GM23338 (cell line): ENCODE measurements at regions not wholly inside any gene's neighbourhood (a gene's known extent, or its start where the extent isn't known, plus 50 kb on each side); places are given as distances from the start of the nearest gene placed in this dataset.

ENCODE experiments used
- ATAC-seq: fragments of 200-7000 bp; cut with Tn5 transposase; 3 replicates; pipeline ENCODE4 v1.9.1; 2020
- DNase-seq: peaks from one replicate; pipeline ENCODE4 v3.0.0-alpha.2; 2015; ENCODE audit warnings: low spot score
- H2AFZ ChIP-seq: fragments of 200-600 bp; sonication (generic); 2 replicates; pipeline ENCODE4 v1.8.0; 2016; ENCODE audit warnings: antibody characterized with exemption, mild to moderate bottlenecking, moderate library complexity
- H3F3A ChIP-seq: fragments of 200-600 bp; sonication (generic); replicated peaks from 2 replicates; pipeline ENCODE4 v1.8.0; 2017; ENCODE audit warnings: antibody characterized with exemption, mixed run types, low read depth
- H3K27ac ChIP-seq: fragments of 200-600 bp; sonication (generic); 2 replicates; pipeline ENCODE4 v1.6.1; 2016; ENCODE audit warnings: low read depth
- H3K27me3 ChIP-seq: fragments of 200-600 bp; sonication (generic); 2 replicates; pipeline ENCODE4 v1.8.0; 2016; ENCODE audit warnings: mild to moderate bottlenecking, mixed run types, moderate library complexity; ENCODE audit not compliant: insufficient read depth
- H3K36me3 ChIP-seq: fragments of 200-600 bp; sonication (generic); 2 replicates; pipeline ENCODE4 v1.8.0; 2016; ENCODE audit warnings: mild to moderate bottlenecking; ENCODE audit not compliant: insufficient read depth
- H3K4me1 ChIP-seq: fragments of 200-600 bp; sonication (generic); 2 replicates; pipeline ENCODE4 v1.8.0; 2016; ENCODE audit warnings: mild to moderate bottlenecking, moderate library complexity; ENCODE audit not compliant: insufficient read depth
- H3K4me2 ChIP-seq: fragments of 200-600 bp; sonication (generic); 2 replicates; pipeline ENCODE4 v1.7.1; 2017; ENCODE audit warnings: mixed run types
- H3K4me3 ChIP-seq: fragments of 200-600 bp; sonication (generic); 2 replicates; pipeline ENCODE4 v1.6.1; 2016; ENCODE audit warnings: mixed run types
- H3K79me2 ChIP-seq: fragments of 200-600 bp; sonication (generic); replicated peaks from 2 replicates; pipeline ENCODE4 v1.8.0; 2017; ENCODE audit warnings: mild to moderate bottlenecking; ENCODE audit not compliant: insufficient read depth
- H3K9me2 ChIP-seq: fragments of 200-600 bp; sonication (generic); 2 replicates; pipeline ENCODE4 v1.8.0; 2017; ENCODE audit not compliant: insufficient read depth
- H4K20me1 ChIP-seq: fragments of 200-600 bp; sonication (generic); replicated peaks from 2 replicates; pipeline ENCODE4 v1.8.0; 2017; ENCODE audit warnings: mild to moderate bottlenecking; ENCODE audit not compliant: insufficient read depth
- H3K27ac Mint-ChIP-seq: 2 replicates; pipeline ENCODE4 v1.8.0; 2020; ENCODE audit warnings: inconsistent platforms, mild to moderate bottlenecking, moderate library complexity, mixed read lengths
- H3K27me3 Mint-ChIP-seq: 3 replicates; pipeline ENCODE4 v1.8.0; 2022; ENCODE audit warnings: low read depth, mild to moderate bottlenecking, moderate library complexity, mixed read lengths, inconsistent platforms; ENCODE audit not compliant: insufficient read depth, poor library complexity
- H3K36me3 Mint-ChIP-seq: 3 replicates; pipeline ENCODE4 v1.8.0; 2021; ENCODE audit warnings: low read depth, mild to moderate bottlenecking, inconsistent platforms, moderate library complexity, mixed read lengths
- H3K4me1 Mint-ChIP-seq: 3 replicates; pipeline ENCODE4 v1.8.0; 2020; ENCODE audit warnings: mild to moderate bottlenecking, inconsistent platforms, mixed read lengths
- H3K4me3 Mint-ChIP-seq: 3 replicates; pipeline ENCODE4 v1.8.0; 2021; ENCODE audit warnings: moderate library complexity, mild to moderate bottlenecking, inconsistent platforms, mixed read lengths
- H3K9me3 Mint-ChIP-seq: 3 replicates; pipeline ENCODE4 v1.8.0; 2020; ENCODE audit warnings: moderate library complexity, mild to moderate bottlenecking, inconsistent platforms, mixed read lengths
- CREB1 ChIP-seq: fragments of 250-450 bp; sonication (Bioruptor Pico); IDR thresholded peaks from 2 replicates; pipeline ENCODE4 v1.5.0; 2020; ENCODE audit warnings: low read depth, mild to moderate bottlenecking, moderate library complexity
- CTCF ChIP-seq, 2 experiments: fragments of 200-600 bp in 1 of 2; sonication (generic) in 1 of 2; conservative IDR thresholded peaks; 2 replicates each; pipeline versions ENCODE4 v1.5.1 to v1.6.1; 2016 to 2017; ENCODE audit warnings: antibody characterized with exemption in 2 of 2, low read depth in 2 of 2, mild to moderate bottlenecking in 2 of 2, moderate library complexity in 1 of 2
- EZH2 ChIP-seq: fragments of 200-600 bp; sonication (generic); IDR thresholded peaks from one replicate; pipeline ENCODE4 v1.8.0; 2017; ENCODE audit warnings: antibody characterized with exemption, mild to moderate bottlenecking, low read depth; ENCODE audit not compliant: unreplicated experiment
- EZH2phosphoT487 ChIP-seq: fragments of 200-600 bp; sonication (generic); IDR thresholded peaks from one replicate; pipeline ENCODE4 v1.8.1; 2018; ENCODE audit warnings: antibody characterized with exemption; ENCODE audit not compliant: unreplicated experiment
- JUNB ChIP-seq: IDR thresholded peaks from one replicate; pipeline ENCODE4 v1.6.1; 2016; ENCODE audit warnings: antibody characterized with exemption; ENCODE audit not compliant: unreplicated experiment
- NANOG ChIP-seq: IDR thresholded peaks from 2 replicates; pipeline ENCODE4 v1.6.1; 2016; ENCODE audit warnings: antibody characterized with exemption, borderline replicate concordance
- ZNF114 ChIP-seq: fragments of 250-450 bp; sonication (Bioruptor Pico); IDR thresholded peaks from 2 replicates; pipeline ENCODE4 v1.5.0; 2020; ENCODE audit warnings: mild to moderate bottlenecking, moderate library complexity
- ZNF331 ChIP-seq: fragments of 250-450 bp; sonication (Bioruptor Pico); IDR thresholded peaks from 2 replicates; pipeline ENCODE4 v1.5.0; 2020; ENCODE audit warnings: low read depth, mild to moderate bottlenecking, moderate library complexity
- TF ChIP-seq, protein P1 (sequence below): IDR thresholded peaks from 2 replicates; pipeline ENCODE4 v1.6.1; 2016; ENCODE audit warnings: antibody characterized with exemption
- TF ChIP-seq, protein P2 (sequence below): fragments of 250-450 bp; sonication (Bioruptor Pico); IDR thresholded peaks from 2 replicates; pipeline ENCODE4 v1.5.0; 2020; ENCODE audit warnings: mild to moderate bottlenecking, moderate library complexity

- Histone ChIP-seq H3F3A (no peaks in the 10 kb centered on the region), H4K20me1 (no peaks in the 10 kb centered on the region), H3K36me3 (no peaks in the 10 kb centered on the region), H3K4me3 (no peak overlapping the region), H3K27ac (no peak overlapping the region), H3K4me2 (no peak overlapping the region), H3K27me3 (no peaks in the 10 kb centered on the region), H3K9me2 (no peaks in the 10 kb centered on the region), H3K79me2 (no peaks in the 10 kb centered on the region), H2AFZ (0 out of 2 replicates have a peak overlapping the region, but pooled peaks have one; percentile 79), H3K4me1 (no peaks in the 10 kb centered on the region)
- no peaks in the 10 kb centered on the region for H3K36me3 Mint-ChIP-seq
- H3K27ac Mint-ChIP-seq, result no peak overlapping the region
- no peak overlapping the region for H3K4me3 Mint-ChIP-seq
- no peak for TF ChIP-seq EZH2
- no peak for TF ChIP-seq ZNF331
- TF ChIP-seq CTCF (conservative IDR thresholded peaks at IDR 0.05; ENCODE audit: low read depth in 2 of 2), result no peak
- TF ChIP-seq CREB1, result no peak
- TF ChIP-seq EZH2phosphoT487, result no peak
- no peak for TF ChIP-seq NANOG
- TF ChIP-seq, protein P1, sequence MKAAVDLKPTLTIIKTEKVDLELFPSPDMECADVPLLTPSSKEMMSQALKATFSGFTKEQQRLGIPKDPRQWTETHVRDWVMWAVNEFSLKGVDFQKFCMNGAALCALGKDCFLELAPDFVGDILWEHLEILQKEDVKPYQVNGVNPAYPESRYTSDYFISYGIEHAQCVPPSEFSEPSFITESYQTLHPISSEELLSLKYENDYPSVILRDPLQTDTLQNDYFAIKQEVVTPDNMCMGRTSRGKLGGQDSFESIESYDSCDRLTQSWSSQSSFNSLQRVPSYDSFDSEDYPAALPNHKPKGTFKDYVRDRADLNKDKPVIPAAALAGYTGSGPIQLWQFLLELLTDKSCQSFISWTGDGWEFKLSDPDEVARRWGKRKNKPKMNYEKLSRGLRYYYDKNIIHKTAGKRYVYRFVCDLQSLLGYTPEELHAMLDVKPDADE, result no peak
- no peak for TF ChIP-seq ZNF114 (CRISPR knock-in tag)
- TF ChIP-seq, protein P2, sequence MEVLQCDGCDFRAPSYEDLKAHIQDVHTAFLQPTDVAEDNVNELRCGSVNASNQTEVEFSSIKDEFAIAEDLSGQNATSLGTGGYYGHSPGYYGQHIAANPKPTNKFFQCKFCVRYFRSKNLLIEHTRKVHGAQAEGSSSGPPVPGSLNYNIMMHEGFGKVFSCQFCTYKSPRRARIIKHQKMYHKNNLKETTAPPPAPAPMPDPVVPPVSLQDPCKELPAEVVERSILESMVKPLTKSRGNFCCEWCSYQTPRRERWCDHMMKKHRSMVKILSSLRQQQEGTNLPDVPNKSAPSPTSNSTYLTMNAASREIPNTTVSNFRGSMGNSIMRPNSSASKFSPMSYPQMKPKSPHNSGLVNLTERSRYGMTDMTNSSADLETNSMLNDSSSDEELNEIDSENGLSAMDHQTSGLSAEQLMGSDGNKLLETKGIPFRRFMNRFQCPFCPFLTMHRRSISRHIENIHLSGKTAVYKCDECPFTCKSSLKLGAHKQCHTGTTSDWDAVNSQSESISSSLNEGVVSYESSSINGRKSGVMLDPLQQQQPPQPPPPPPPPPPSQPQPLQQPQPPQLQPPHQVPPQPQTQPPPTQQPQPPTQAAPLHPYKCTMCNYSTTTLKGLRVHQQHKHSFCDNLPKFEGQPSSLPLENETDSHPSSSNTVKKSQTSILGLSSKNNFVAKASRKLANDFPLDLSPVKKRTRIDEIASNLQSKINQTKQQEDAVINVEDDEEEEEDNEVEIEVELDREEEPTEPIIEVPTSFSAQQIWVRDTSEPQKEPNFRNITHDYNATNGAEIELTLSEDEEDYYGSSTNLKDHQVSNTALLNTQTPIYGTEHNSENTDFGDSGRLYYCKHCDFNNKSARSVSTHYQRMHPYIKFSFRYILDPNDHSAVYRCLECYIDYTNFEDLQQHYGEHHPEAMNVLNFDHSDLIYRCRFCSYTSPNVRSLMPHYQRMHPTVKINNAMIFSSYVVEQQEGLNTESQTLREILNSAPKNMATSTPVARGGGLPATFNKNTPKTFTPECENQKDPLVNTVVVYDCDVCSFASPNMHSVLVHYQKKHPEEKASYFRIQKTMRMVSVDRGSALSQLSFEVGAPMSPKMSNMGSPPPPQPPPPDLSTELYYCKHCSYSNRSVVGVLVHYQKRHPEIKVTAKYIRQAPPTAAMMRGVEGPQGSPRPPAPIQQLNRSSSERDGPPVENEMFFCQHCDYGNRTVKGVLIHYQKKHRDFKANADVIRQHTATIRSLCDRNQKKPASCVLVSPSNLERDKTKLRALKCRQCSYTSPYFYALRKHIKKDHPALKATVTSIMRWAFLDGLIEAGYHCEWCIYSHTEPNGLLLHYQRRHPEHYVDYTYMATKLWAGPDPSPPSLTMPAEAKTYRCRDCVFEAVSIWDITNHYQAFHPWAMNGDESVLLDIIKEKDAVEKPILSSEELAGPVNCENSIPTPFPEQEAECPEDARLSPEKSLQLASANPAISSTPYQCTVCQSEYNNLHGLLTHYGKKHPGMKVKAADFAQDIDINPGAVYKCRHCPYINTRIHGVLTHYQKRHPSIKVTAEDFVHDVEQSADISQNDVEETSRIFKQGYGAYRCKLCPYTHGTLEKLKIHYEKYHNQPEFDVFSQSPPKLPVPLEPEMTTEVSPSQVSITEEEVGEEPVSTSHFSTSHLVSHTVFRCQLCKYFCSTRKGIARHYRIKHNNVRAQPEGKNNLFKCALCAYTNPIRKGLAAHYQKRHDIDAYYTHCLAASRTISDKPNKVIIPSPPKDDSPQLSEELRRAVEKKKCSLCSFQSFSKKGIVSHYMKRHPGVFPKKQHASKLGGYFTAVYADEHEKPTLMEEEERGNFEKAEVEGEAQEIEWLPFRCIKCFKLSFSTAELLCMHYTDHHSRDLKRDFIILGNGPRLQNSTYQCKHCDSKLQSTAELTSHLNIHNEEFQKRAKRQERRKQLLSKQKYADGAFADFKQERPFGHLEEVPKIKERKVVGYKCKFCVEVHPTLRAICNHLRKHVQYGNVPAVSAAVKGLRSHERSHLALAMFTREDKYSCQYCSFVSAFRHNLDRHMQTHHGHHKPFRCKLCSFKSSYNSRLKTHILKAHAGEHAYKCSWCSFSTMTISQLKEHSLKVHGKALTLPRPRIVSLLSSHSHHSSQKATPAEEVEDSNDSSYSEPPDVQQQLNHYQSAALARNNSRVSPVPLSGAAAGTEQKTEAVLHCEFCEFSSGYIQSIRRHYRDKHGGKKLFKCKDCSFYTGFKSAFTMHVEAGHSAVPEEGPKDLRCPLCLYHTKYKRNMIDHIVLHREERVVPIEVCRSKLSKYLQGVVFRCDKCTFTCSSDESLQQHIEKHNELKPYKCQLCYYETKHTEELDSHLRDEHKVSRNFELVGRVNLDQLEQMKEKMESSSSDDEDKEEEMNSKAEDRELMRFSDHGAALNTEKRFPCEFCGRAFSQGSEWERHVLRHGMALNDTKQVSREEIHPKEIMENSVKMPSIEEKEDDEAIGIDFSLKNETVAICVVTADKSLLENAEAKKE (CRISPR knock-in tag), result no peak
- TF ChIP-seq JUNB, result no peak
- ATAC-seq, result no peak
- no peaks in the 10 kb centered on the region; the same call in 2 of the 3 replicates for H3K4me1 Mint-ChIP-seq
- no peak for DNase-seq
- no peaks in the 10 kb centered on the region for H3K9me3 Mint-ChIP-seq
- no peaks in the 10 kb centered on the region for H3K27me3 Mint-ChIP-seq
Observed at GRCh38 chr3:73186741-73187140, 125.3 kb downstream of the EBLN2 start.
